NB4 (cell line): ENCODE measurements at regions not wholly inside any gene's neighbourhood (a gene's known extent, or its start where the extent isn't known, plus 50 kb on each side); places are given as distances from the start of the nearest gene placed in this dataset.

Experiments
- CTCF ChIP-seq: IDR thresholded peaks from one replicate; pipeline ENCODE4 v1.5.1; 2012; ENCODE audit warnings: low read depth, low read length
- POLR2A ChIP-seq: IDR thresholded peaks from 2 replicates; pipeline ENCODE4 v1.6.1; 2011; ENCODE audit warnings: mild to moderate bottlenecking; ENCODE audit not compliant: insufficient read length; ENCODE audit errors: extremely low read depth

- TF ChIP-seq POLR2A (no peak), CTCF (no peak)
Measured at GRCh38 chr1:90837420-90837819, 120.3 kb upstream of the BARHL2 start.
